H9 (cell line): ENCODE measurements at regions not wholly inside any gene's neighbourhood (a gene's known extent, or its start where the extent isn't known, plus 50 kb on each side); places are given as distances from the start of the nearest gene placed in this dataset.
A peak's percentile ranks its signal among the peaks of the same experiment; 100 is the strongest.

Experiments used
- DNase-seq: peaks from one replicate; pipeline ENCODE4 v3.0.0-alpha.2; 2017
- H2AFZ ChIP-seq: one replicate; pipeline ENCODE4 v1.6.1; 2013; ENCODE audit warnings: mild to moderate bottlenecking, low read length, control low read depth, moderate library complexity
- H2AK5ac ChIP-seq: 2 replicates; pipeline ENCODE4 v1.6.1; 2013; ENCODE audit warnings: low read length, control low read depth, mixed read lengths; ENCODE audit not compliant: insufficient read length
- H2BK120ac ChIP-seq: one replicate; pipeline ENCODE4 v1.6.1; 2013; ENCODE audit warnings: low read depth, mild to moderate bottlenecking, low read length, control low read depth, inconsistent platforms; ENCODE audit not compliant: poor library complexity, severe bottlenecking
- H2BK12ac ChIP-seq: 2 replicates; pipeline ENCODE4 v1.6.1; 2013; ENCODE audit warnings: low read length, control low read depth, mixed read lengths, low read depth; ENCODE audit not compliant: insufficient read length
- H2BK15ac ChIP-seq: 2 replicates; pipeline ENCODE4 v1.6.1; 2013; ENCODE audit warnings: low read depth, low read length, control low read depth
- H2BK20ac ChIP-seq: one replicate; pipeline ENCODE4 v1.6.1; 2013; ENCODE audit warnings: low read depth, mild to moderate bottlenecking, low read length, control low read depth, inconsistent platforms; ENCODE audit not compliant: poor library complexity, severe bottlenecking
- H2BK5ac ChIP-seq: 2 replicates; pipeline ENCODE4 v1.6.1; 2013; ENCODE audit warnings: low read length, control low read depth, mixed read lengths; ENCODE audit not compliant: insufficient read length
- H3K14ac ChIP-seq: 2 replicates; pipeline ENCODE4 v1.6.1; 2013; ENCODE audit warnings: low read length, control low read depth; ENCODE audit not compliant: insufficient read depth
- H3K18ac ChIP-seq: 2 replicates; pipeline ENCODE4 v1.6.1; 2013; ENCODE audit warnings: low read depth, mild to moderate bottlenecking, mixed read lengths, low read length, control low read depth; ENCODE audit not compliant: insufficient read length
- H3K23ac ChIP-seq: 2 replicates; pipeline ENCODE4 v1.6.1; 2013; ENCODE audit warnings: low read length, control low read depth, mixed read lengths, low read depth; ENCODE audit not compliant: insufficient read length
- H3K23me2 ChIP-seq: 2 replicates; pipeline ENCODE4 v1.6.1; 2013; ENCODE audit warnings: low read depth, mild to moderate bottlenecking, mixed read lengths, low read length, control low read depth; ENCODE audit not compliant: insufficient read length, poor library complexity, severe bottlenecking
- H3K27ac ChIP-seq: 2 replicates; pipeline ENCODE4 v1.5.1; 2013; ENCODE audit warnings: low read length, control low read depth, mixed read lengths, low read depth; ENCODE audit not compliant: insufficient read length
- H3K27me3 ChIP-seq: 2 replicates; pipeline ENCODE4 v1.6.1; 2013; ENCODE audit warnings: low read length, control low read depth, inconsistent platforms; ENCODE audit not compliant: insufficient read depth
- H3K4ac ChIP-seq: 2 replicates; pipeline ENCODE4 v1.6.1; 2013; ENCODE audit warnings: low read depth, mild to moderate bottlenecking, control low read depth, inconsistent platforms, low read length, moderate library complexity
- H3K4me1 ChIP-seq: 2 replicates; pipeline ENCODE4 v1.6.1; 2013; ENCODE audit warnings: low read length, control low read depth, inconsistent platforms; ENCODE audit not compliant: insufficient read depth
- H3K4me2 ChIP-seq: 2 replicates; pipeline ENCODE4 v1.6.1; 2013; ENCODE audit warnings: low read length, control low read depth, mixed read lengths; ENCODE audit not compliant: insufficient read length, insufficient read depth
- H3K56ac ChIP-seq: 2 replicates; pipeline ENCODE4 v1.6.1; 2013; ENCODE audit warnings: low read depth, mild to moderate bottlenecking, mixed read lengths, low read length, control low read depth; ENCODE audit not compliant: insufficient read length
- H3K79me1 ChIP-seq: 2 replicates; pipeline ENCODE4 v1.6.1; 2013; ENCODE audit warnings: low read depth, mild to moderate bottlenecking, moderate library complexity, low read length, control low read depth, inconsistent platforms; ENCODE audit not compliant: insufficient read depth, poor library complexity, severe bottlenecking
- H3K79me2 ChIP-seq: 2 replicates; pipeline ENCODE4 v1.6.1; 2013; ENCODE audit warnings: low read length, control low read depth, inconsistent platforms; ENCODE audit not compliant: insufficient read depth
- H3K9ac ChIP-seq: 2 replicates; pipeline ENCODE4 v1.6.1; 2013; ENCODE audit warnings: low read length, control low read depth, mixed read lengths; ENCODE audit not compliant: insufficient read length; ENCODE audit errors: extremely low read depth
- H3K9me3 ChIP-seq: one replicate; pipeline ENCODE4 v1.6.1; 2013; ENCODE audit warnings: low read depth, low read length, inconsistent platforms; ENCODE audit not compliant: control insufficient read depth
- H3T11ph ChIP-seq: one replicate; pipeline ENCODE4 v1.6.1; 2013; ENCODE audit warnings: mild to moderate bottlenecking, low read length, control low read depth, inconsistent platforms
- H4K20me1 ChIP-seq: one replicate; pipeline ENCODE4 v1.6.1; 2013; ENCODE audit not compliant: control insufficient read depth, insufficient read length, insufficient read depth
- H4K5ac ChIP-seq: 2 replicates; pipeline ENCODE4 v1.6.1; 2013; ENCODE audit warnings: low read depth, mild to moderate bottlenecking, mixed read lengths, low read length, control low read depth; ENCODE audit not compliant: insufficient read length
- H4K8ac ChIP-seq: replicated peaks from 2 replicates; pipeline ENCODE4 v1.6.1; 2013; ENCODE audit warnings: low read length, control low read depth, mixed read lengths, low read depth; ENCODE audit not compliant: insufficient read length
- H4K91ac ChIP-seq: 2 replicates; pipeline ENCODE4 v1.6.1; 2013; ENCODE audit warnings: low read depth, mild to moderate bottlenecking, moderate library complexity, mixed read lengths, low read length, control low read depth; ENCODE audit not compliant: insufficient read length
- H3K27ac Mint-ChIP-seq, 3 experiments: 2 replicates in 2 of 3; 3 replicates in 1 of 3; pipeline ENCODE4 v1.8.0; 2020 to 2021; ENCODE audit warnings: mixed read lengths in 3 of 3, mild to moderate bottlenecking in 1 of 3, moderate library complexity in 1 of 3
- H3K27me3 Mint-ChIP-seq: 2 replicates; pipeline ENCODE4 v1.8.0; 2021; ENCODE audit warnings: low read depth, mild to moderate bottlenecking, moderate library complexity, mixed read lengths
- H3K36me3 Mint-ChIP-seq, 3 experiments: 2 replicates in 2 of 3; 3 replicates in 1 of 3; pipeline ENCODE4 v1.8.0; 2020 to 2021; ENCODE audit warnings: low read depth in 3 of 3, mixed read lengths in 3 of 3; ENCODE audit not compliant: insufficient read depth in 1 of 3
- H3K4me1 Mint-ChIP-seq, 2 experiments: 2 replicates each; pipeline ENCODE4 v1.8.0; 2020; ENCODE audit warnings: mixed read lengths in 2 of 2
- H3K4me3 Mint-ChIP-seq, 2 experiments: 2 replicates in 1 of 2; 3 replicates in 1 of 2; pipeline ENCODE4 v1.8.0; 2020 to 2021; ENCODE audit warnings: mild to moderate bottlenecking in 2 of 2, mixed read lengths in 2 of 2, moderate library complexity in 1 of 2
- H3K9me3 Mint-ChIP-seq, 2 experiments: 2 replicates in 1 of 2; 3 replicates in 1 of 2; pipeline ENCODE4 v1.8.0; 2020; ENCODE audit warnings: mild to moderate bottlenecking in 2 of 2, mixed read lengths in 2 of 2, moderate library complexity in 1 of 2
- TF ChIP-seq, protein P1 (sequence below): fragments of 200-600 bp; sonication (generic); conservative IDR thresholded peaks from 3 replicates; pipeline ENCODE4 v1.8.0; 2021; ENCODE audit warnings: antibody characterized with exemption, mild to moderate bottlenecking

DNA sequence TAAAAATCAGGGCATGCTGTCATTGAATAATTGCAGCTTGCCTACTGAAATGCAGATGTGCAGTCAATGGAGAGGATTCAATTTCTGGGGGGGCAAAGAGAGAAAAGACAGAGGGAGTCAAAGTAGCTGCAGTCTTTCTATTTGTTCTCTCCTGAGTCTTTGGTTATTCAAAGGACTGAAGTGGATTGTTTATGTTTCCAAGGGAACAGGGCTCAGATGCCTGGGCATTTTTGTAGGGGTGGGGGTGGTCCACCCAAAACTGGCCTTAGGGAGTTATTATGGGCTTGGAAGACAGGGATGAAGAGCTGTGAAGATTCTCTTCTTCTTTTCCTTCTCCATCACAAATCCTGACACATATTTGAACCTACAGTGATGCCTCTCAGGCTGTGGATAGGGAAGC lies 408.8 kb upstream of the DAB1 start:
- Histone ChIP-seq H3K14ac (no peak overlapping the region; the same call in 1 of the 2 replicates), H4K20me1 (no peaks in the 10 kb centered on the region), H3T11ph (peak overlapping the region; percentile 67), H3K18ac (peak overlapping the region; percentile 84), H4K5ac (no peak overlapping the region), H3K9ac (no peak overlapping the region), H4K91ac (no peak overlapping the region), H3K79me2 (no peaks in the 10 kb centered on the region), H2BK20ac (no peak overlapping the region), H2BK5ac (no peak overlapping the region), H3K4me1 (peaks cover 7% of the 10 kb centered on the region), H4K8ac (no peak overlapping the region), H3K4ac (no peak overlapping the region; the same call in 1 of the 2 replicates), H2BK120ac (peak overlapping the region; percentile 36), H3K4me2 (peak overlapping the region; percentile 30), H3K27me3 (no peaks in the 10 kb centered on the region), H3K23me2 (peaks cover 2% of the 10 kb centered on the region), H3K79me1 (no peaks in the 10 kb centered on the region), H3K9me3 (no peaks in the 10 kb centered on the region), H2AK5ac (no peak overlapping the region), H3K56ac (no peak overlapping the region), H2BK12ac (no peak overlapping the region), H3K27ac (no peak overlapping the region), H2AFZ (no peak overlapping the region), H2BK15ac (no peak overlapping the region), H3K23ac (no peak overlapping the region)
- DNase-seq: peak; percentile 33
- Mint-ChIP-seq H3K36me3 (no peaks in the 10 kb centered on the region), H3K27ac (peak overlapping the region; percentile 36 to 92 (median 58); a peak in 3 of 7 replicates), H3K27me3 (no peaks in the 10 kb centered on the region), H3K4me1 (peaks cover 17 to 22% of the 10 kb centered on the region in 2 experiments), H3K9me3 (no peaks in the 10 kb centered on the region), H3K4me3 (no peak overlapping the region; a peak in 1 of 5 replicates)
- TF ChIP-seq, protein P1, sequence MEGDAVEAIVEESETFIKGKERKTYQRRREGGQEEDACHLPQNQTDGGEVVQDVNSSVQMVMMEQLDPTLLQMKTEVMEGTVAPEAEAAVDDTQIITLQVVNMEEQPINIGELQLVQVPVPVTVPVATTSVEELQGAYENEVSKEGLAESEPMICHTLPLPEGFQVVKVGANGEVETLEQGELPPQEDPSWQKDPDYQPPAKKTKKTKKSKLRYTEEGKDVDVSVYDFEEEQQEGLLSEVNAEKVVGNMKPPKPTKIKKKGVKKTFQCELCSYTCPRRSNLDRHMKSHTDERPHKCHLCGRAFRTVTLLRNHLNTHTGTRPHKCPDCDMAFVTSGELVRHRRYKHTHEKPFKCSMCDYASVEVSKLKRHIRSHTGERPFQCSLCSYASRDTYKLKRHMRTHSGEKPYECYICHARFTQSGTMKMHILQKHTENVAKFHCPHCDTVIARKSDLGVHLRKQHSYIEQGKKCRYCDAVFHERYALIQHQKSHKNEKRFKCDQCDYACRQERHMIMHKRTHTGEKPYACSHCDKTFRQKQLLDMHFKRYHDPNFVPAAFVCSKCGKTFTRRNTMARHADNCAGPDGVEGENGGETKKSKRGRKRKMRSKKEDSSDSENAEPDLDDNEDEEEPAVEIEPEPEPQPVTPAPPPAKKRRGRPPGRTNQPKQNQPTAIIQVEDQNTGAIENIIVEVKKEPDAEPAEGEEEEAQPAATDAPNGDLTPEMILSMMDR: no peak
